Suppressor macrophage treated with lipopolysaccharide for 1 hour (primary cell): ENCODE measurements at regions not wholly inside any gene's neighbourhood (a gene's known extent, or its start where the extent isn't known, plus 50 kb on each side); places are given as distances from the start of the nearest gene placed in this dataset.

Experiments
- DNase-seq, 3 donors: peaks; one replicate each; pipeline ENCODE4 v3.0.0-alpha.2; 2020 to 2022

DNA sequence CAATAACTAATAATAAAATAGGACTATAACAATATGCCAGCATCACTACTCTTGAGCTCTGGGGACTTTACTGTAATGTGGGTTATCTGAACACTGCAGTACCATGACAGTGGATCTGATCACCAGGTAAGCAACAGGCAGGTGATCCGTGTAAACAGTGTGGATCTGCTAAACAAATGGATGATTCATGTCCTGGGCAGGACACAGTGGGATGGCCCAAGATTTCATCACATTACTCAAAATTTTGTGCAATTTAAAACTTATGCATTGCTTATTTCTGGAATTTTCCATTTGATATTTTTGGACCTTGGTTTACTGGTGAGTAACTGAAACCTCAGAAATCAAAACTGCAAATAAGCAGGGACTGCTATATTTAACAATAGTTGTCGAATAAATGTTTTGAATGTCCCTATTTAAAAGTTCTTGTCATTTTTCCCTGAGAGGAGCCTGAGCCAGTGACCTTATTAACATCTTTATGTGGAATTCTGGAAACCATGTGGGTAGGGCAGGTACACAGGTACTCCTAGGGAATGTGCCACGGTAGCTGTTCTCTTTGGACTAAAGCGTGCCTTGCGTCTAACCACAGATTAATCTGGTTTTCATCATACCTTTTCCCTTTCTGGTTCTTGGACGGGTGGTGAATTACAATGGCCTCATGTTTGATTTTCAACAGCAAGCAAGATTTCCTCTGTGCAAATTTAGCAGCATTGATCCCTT is 214.5 kb upstream of the SASH1 start:
- peak; percentile 8 to 58 (median 43) for DNase-seq

DNA sequence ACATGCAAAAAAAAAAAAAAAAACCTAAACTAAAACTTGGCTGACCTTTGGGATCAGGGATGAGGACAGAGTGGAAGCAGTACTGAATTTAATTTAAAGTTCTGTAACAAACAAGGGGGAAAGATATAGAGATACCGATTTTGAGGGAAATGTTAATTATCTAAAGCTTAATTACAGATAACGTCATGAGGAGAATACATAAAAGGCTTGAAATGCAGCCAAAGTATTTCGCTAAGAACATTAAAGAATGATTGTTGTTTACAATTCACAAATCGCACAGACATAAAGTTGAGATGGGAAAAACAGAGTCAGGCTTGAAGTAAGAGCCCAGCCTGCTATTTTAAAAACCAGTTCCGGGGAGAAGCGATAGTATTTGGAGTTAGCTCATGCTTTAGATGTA is 208.0 kb upstream of the SASH1 start:
- DNase-seq: no peak

GRCh38 chr6:148136586-148136985 is 206.1 kb upstream of the SASH1 start:
- no peak for DNase-seq

DNA sequence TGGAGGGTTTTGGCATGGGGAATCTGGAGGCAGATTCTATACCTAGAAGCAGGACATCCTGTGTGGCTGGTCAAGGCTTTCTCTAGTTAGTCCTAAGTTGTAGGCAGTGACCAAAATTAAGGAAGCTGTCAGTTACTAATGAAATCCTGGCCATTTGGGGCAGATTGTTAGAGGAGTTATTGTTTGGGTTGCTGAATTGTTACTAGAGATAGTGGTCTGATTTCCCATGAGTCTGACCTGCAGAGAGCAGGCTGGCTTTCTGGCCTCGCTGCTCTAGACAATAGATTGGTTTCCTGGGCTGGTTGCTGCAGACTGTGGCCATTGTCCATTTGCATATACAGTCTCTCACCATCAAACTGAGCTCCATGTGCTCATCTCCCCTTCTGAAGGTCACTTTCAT is 205.0 kb upstream of the SASH1 start:
- DNase-seq: no peak

- no peak for DNase-seq
Measured at GRCh38 chr6:148138573-148138972, 204.1 kb upstream of the SASH1 start.

DNA sequence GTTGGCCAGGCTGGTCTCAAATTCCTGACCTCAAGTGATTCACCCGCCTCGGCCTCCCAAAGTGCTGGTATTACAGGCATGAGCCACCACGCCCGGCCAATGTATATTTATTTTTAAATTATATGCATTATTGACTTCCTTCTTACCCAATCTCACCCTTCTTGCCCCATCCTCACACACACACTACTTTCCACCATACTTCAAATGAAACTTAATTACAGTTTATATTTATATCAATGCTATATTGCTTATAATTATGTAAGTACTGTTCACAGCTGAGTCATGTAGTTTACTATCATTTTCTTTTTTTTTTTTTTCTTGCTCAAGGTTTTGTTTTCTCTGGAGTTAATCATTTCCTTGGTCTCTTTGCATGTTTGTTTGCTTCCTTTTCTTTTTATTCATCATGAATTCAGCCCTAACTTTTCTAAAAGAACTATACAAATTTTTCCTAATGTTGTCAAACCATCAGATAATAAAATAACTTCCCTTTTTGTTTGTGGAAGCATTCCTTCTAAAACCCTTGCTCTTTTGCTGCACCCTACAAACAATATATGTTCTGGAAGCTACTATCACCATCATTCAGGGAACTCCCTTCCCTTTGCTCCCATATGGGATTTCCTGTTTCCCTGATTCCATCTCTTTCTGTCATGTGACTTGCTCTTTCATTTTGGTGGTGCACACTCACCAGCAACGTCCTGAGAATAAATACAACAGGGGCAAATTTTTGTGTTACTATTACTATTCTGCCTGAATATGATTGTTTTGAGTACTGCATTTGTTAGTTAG is 201.7 kb upstream of the SASH1 start:
- DNase-seq: peak in 1 of 3 donors; percentile 5

GRCh38 chr6:148142821-148143220 is 199.8 kb upstream of the SASH1 start:
- DNase-seq: no peak

DNA sequence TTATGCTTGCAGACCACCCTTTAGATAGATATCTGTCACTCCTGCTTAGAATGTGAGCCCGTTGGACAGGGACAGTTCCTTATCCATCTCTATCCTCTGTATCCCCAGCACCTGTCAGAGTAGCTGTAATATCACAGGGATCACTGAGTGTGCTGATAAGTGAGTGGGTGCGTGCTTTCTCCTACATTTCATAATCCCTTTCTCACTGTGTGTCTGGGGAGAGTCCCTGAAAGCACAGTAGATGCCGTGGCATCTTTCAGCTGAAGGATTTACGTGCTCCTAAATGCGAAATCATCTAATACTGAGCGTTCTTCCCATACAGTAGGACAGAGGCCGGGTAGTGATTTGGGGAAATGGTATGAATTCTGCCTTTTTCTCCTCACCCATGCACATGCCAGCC is 198.9 kb upstream of the SASH1 start:
- DNase-seq: no peak

DNA sequence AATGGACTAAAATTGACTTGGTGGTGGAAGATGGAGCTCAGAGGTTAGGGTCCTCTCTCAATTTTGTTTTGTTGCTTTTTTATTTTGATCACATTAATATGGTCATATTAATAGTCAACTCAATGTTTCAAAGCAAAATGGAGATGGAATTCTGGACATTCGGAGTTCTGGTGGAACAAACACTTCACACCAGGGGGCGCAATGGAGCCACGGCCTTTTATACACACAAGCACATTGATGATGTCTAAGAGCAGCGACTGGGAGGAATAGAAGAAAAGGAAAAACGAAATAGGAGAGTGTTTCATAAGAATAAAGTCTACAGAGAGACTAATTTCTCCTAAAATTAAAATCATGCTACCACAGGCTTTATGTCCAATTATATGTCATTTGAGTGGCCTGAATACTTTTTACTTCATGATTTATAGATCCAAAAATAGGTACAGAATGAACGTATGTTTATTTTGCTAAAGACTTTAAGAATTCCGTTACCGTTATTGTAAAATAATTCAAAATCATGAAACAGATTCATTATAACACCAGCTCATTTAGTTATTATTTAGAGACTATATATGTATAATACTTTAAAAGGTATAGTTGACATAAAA is 197.6 kb upstream of the SASH1 start:
- DNase-seq: peak; percentile 68 to 88 (median 80)

GRCh38 chr6:148146717-148147462 is 195.7 kb upstream of the SASH1 start:
- DNase-seq: no peak

- no peak for DNase-seq
Measured at GRCh38 chr6:148147463-148147830, 195.2 kb upstream of the SASH1 start.

DNA sequence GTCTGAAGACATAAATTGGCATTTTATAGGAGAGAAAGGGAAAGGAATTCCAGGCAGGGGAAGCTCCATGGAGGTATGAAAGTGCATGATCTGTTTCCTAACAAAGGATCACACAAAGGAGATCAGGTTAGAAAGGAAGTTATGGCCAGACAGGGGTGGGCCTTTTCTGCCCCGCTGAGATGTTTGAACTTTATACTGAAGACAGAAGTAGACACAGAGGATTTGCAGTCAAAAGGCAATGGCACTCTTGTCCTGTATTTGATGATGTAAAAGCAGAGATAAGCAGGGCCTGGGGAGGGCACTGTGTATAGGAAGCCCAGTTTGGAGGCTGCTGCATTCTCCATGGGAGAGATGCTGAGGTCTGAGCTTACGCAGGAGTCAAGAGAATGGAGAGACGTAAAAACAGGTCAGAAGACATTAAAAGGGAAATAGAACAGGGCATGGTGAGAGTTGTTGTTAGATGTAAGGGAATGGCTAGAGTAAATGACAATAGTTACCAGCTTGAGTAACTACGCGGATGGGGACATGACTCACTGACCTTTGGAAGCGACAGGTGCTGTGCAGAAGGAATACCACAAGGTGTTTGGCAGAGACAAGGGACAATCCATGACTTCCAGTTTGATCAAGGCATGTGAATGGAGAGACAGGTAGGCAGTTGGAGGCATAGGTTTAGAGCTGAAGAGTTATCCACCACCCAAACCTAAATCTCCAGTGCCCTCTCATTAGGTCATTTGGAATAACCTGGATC is 190.6 kb upstream of the SASH1 start:
- DNase-seq: no peak

DNA sequence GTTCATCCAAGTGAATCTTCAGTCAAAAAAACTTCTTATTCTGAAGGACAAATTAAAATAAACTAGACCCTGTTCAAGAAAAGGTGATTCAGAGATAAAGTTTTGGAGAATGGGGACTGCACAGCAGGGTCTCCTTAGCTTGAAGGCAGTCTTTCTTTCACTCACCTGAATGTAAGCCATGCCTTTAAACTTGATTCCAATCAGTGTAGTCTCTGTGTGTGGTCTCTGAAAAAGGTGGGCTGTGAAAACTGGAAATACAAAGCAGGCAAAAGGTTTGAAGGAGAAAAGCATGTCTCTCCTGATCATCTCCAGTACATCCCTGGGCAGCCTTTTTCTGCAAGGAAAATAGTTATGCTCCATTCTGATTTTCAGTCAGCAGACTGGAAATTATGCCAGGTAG is 188.0 kb upstream of the SASH1 start:
- no peak for DNase-seq

GRCh38 chr6:148155293-148155692 is 187.3 kb upstream of the SASH1 start:
- no peak for DNase-seq

- no peak for DNase-seq
Measured at GRCh38 chr6:148157841-148158240, 184.8 kb upstream of the SASH1 start.

DNA sequence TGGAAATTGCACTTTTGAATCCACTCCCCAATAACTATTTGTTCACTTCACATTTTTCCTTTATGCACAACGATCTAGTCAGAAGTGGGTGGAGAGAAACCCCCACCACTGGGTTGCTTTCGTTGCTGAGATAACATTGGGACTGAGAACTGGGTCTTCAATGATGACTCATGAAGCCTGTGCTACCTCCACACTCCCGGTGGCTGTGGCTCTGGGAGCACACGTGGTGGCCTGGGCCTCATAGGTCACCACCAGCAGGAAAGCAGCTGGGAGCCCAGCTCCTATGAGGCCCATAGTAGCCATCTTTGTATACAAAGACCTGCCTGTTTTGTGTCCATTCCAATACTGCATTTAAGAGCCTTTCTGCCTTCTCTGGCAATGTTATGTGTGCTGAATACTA is 178.0 kb upstream of the SASH1 start:
- DNase-seq: no peak

- DNase-seq: peak; percentile 34 to 64 (median 60)
Measured at GRCh38 chr6:148166339-148166968, 176.2 kb upstream of the SASH1 start.

DNA sequence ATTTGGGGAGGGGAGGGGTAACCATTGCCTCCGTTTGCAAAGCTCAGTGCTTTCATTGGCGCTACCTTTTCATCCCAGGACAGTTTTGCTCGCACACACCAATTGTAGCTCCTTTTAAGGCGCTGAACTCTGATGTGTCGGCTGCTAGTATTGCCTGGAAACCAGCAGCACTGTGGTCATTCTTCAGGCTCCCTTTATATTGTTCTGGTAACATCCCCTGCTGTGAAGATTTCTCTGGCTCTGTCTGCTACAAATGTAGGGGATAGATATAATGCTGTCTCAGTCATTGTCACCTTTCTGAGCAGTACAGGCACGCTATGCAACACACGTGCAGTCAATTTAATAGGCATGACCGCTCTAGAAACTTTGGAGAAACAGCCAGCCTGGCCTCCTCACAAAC is 172.9 kb upstream of the SASH1 start:
- DNase-seq: no peak

DNA sequence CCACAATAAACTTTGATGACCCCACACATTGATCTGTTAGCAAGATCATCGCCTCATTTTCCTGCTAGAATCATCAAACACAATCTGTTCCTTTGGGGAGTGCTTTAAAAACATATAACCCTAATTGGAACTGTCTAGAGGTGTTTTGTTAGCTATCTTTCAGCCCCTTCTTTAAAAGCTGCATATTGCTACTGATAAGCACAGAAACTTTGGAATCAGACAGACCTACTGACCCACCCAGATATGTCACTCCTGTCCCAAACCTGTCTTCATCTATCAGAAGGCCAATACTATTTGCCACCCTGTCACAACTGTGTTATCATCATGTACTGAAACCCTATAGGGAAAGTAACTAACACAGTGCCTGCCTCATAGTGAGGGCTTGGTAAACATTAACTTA is 172.4 kb upstream of the SASH1 start:
- no peak for DNase-seq

- DNase-seq: peak in 1 of 3 donors; percentile 4
Measured at GRCh38 chr6:148173548-148173947, 169.1 kb upstream of the SASH1 start.

- no peak for DNase-seq
Measured at GRCh38 chr6:148175550-148176188, 167.0 kb upstream of the SASH1 start.
